Suppressor macrophage (primary cell): ENCODE measurements at regions not wholly inside any gene's neighbourhood (a gene's known extent, or its start where the extent isn't known, plus 50 kb on each side); places are given as distances from the start of the nearest gene placed in this dataset.

Source experiments
- DNase-seq, 4 experiments: peaks; one replicate each; pipeline ENCODE4 v3.0.0-alpha.2; 2020 to 2022

GRCh38 chr17:79216391-79216790 is 141.8 kb downstream of the ENGASE start:
- no peak for DNase-seq

DNA sequence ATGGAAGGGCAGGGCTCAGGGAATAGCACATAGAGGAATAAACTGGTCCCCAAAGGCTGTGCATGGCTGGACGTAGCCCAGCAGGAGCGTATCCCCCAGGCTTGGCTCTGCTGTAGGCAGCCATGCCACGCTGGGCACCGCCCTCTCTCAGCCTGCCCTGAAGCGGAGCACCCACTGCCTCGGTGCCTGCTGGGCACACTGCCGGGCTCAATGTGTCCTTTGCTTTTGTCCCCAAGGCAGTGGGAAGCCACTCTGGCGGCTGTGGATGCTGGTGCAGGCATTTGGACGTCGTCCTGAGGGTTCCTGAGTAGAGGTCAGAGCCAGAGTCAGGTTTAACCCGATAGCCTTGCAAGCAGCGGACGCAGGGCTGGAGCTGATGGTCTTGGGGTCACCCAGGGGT is 141.0 kb downstream of the ENGASE start:
- DNase-seq = no peak

DNA sequence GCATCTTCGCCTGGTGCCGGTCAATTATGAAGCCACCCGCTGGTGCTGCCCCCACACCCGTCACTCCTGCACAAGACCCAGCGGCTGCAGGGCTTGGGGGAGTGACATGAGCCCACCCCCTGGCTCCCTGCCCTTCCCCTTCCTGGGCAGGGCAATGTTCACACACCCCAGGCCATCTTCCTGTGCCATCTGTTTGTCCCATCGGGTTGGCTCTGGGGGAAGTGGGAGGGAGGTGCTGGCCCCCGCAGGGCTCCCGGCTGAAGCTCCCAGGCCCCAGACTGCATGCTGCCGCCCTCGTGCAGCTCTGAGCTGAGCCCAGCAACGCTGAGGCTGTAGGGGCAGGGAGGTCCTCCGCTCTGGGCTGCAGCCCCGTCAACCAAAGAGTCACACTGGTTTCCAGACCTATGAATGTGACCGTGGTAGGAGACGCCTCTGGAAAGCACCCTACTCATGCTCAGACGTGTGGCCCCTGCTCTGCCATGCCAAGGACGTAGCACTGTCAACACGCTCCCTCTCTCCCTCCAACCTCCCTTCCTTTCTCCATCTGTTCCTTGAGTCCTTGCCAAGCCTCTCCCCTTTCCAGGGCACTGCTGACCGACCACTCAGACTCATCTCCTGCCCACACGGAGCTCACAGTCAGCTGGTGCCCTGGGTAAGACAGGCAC is 140.4 kb downstream of the ENGASE start:
- no peak for DNase-seq

DNA sequence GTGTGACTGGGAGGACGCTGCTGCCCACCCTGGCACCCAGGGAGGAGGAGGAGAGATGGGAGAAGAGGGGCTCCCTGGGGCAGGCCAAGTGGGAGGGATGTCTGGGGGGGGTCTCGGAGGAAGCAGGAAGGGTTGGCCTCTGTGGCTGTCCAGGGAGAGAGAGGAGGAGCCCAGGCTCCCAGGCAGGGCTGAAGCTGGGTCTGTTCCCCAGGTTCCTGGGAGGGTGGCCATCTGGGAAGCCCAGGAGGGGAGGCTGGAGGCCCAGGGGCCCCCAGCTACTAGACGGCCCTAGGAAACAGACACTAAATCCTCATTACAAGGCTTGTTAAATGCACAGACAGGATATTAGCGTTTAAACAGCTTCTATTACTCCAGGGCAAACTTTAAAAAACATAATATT is 139.8 kb downstream of the ENGASE start:
- no peak for DNase-seq

DNA sequence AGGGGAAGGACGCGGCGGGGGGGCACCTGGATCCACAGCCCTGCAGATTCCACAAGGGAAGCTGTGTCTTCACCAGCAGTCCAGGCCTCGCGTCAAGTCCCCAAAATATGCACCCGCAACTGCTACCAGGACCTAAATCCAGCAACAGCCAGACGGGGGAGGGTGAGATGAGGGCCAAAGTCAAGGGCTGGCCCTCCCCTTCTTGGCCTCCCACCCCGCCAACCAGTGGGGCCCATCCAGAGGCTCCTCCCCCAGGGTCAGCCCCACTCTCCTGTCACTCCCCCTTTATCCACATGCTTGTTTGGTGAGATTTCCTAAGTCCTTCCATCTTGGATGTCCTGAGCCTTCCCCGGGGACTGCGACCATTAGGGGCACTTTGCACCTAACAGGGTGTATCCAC is 138.7 kb downstream of the ENGASE start:
- no peak for DNase-seq

- DNase-seq = no peak
Observed at GRCh38 chr17:79212149-79213087, 137.8 kb downstream of the ENGASE start.

DNA sequence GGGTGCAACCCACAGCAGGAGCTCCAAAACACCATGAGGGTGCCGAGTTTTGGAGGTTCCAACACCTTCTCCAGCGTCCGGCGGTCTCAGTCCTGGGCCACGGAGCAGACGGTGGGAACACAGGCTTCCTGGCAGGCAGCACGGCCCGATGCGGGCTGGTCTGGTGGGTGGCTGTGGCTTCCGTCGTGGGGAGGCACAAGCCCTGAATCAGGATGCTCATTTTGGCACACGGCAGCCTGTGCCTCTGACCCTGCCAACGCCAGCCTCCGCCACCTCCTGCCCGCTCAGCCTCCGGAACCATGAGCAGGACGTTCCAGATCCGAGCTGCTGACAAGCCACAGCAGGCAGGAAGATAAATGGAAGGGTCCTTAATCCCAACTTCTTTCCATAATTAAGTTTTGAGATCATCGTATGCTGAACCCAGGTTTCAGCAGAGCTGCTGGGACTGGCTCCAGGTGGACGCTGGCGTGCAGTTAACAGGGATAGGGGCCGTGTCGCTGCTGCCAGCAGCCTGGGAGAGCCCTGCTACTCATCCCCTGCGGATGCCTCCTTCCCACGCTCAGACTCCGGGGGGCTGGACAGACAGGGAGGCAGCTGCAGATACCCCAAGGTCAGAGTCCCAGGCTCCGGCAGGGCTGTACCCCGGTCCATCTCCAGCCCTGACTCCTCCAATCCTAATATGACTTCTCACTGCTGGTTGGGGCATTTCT is 136.6 kb downstream of the ENGASE start:
- DNase-seq = no peak

GRCh38 chr17:79210638-79211037 is 136.0 kb downstream of the ENGASE start:
- no peak for DNase-seq

DNA sequence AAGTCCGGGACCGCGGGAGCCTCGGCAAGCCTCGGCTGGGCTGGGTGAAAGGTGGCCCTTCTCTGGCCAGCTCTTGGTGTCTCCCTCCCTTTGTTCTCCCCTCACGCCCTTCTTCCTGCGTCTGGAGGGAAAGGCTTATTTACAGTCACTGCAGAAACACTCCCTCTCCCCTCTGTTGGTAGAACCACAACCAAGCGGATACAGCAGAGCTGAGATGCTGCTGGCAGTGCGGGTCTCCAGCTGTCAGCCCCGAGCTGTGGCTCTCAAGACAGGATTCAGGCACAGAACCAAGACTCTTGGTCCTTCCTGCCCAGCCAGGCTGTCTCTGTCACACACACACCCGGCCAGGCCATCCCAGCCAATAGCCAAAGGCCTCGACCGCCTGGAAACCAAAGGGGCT is 133.3 kb downstream of the ENGASE start:
- no peak for DNase-seq

GRCh38 chr17:79205688-79206205 is 131.1 kb downstream of the ENGASE start:
- DNase-seq = no peak

DNA sequence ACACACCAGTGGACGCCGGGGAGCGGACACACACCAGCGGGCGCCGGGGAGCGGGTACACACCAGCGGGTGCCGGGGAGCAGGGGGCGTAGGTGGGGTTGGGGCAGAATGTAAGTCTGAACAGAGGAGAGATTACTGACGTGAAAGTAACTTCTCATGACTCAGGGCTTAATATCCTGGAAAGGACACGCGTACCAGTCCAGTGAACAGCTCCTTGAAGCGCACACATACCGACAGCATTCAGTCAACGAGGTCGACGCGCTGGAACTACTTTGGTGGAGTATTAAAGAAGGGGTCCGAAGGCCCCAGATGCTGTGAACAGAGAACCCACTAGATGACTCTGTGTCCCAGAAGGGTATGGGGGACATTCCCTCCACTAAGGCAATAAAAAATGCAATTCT is 129.6 kb downstream of the ENGASE start:
- no peak for DNase-seq

GRCh38 chr17:79203657-79204056 is 129.0 kb downstream of the ENGASE start:
- no peak for DNase-seq

DNA sequence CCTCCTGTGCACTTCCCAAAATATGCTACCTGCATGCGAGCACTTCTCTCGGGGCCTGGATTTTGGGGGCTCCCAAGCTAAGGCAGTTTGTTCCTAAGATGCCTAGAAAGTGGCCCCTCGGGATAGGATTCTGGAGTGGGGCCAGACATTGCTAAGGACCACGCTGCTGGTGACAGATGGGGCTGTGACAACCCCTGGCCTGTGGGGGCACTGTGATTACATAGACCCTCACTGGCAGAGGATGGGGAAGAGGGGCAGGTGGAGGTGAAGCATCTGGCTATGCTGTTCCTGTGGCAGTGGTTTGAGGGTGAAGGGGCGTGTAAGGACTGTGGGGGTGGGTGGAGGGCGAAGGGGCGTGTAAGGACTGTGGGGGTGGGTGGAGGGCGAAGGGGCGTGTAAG is 128.4 kb downstream of the ENGASE start:
- DNase-seq = no peak

DNA sequence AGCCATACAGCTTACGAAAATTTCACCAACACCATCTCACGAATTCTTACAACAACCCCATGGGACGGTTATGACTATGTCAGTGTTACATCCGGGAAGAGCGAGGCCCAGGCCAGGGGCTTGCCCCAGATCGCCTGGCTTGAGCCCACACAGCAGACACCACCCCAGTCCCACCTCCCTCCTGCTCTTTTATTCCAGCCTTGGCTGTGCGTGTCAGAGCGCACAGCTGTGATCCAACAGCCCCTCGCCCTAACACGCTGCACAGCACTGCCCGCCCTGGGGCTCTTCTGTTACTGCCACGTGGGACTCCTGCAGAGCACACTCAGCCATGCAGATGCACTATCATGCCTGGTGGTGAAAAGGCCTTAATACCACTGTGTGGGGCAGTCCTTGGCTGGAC is 127.9 kb downstream of the ENGASE start:
- no peak for DNase-seq

DNA sequence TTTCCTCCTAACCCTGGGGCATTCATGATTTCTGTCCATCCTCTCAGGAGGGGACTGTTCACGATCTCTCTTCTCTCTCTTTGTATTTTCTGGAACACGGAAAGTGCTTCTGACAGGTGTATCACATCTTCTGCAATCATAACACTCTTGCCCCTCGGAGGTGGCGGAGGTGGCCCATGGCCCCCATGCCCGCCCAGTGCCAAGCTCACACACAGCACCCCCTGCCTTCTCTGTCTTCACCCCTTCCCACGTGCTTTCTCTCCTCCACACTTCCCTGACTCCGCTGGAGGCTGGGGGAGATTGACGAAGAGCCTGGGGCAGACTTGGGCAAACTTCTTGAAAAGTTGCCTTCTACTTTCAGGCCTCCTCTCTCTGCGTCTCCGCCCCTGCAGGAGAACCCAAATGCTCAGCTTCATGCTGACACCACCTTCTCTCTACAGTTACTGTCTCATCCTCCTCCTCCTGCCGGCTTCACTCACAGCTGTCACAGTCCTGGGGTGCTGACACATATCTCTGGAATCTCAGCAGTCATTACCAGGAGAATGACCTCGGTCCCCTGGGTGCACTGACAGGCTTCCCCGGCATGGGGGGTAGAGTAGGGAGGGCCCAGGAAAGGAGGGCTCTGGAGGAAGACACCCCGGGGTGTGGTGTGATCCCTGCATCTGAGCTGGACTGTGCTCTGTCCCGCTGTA is 127.1 kb downstream of the ENGASE start:
- DNase-seq = no peak

- no peak for DNase-seq
Observed at GRCh38 chr17:79201119-79201518, 126.5 kb downstream of the ENGASE start.

- DNase-seq = no peak
Observed at GRCh38 chr17:79196913-79197312, 122.3 kb downstream of the ENGASE start.

DNA sequence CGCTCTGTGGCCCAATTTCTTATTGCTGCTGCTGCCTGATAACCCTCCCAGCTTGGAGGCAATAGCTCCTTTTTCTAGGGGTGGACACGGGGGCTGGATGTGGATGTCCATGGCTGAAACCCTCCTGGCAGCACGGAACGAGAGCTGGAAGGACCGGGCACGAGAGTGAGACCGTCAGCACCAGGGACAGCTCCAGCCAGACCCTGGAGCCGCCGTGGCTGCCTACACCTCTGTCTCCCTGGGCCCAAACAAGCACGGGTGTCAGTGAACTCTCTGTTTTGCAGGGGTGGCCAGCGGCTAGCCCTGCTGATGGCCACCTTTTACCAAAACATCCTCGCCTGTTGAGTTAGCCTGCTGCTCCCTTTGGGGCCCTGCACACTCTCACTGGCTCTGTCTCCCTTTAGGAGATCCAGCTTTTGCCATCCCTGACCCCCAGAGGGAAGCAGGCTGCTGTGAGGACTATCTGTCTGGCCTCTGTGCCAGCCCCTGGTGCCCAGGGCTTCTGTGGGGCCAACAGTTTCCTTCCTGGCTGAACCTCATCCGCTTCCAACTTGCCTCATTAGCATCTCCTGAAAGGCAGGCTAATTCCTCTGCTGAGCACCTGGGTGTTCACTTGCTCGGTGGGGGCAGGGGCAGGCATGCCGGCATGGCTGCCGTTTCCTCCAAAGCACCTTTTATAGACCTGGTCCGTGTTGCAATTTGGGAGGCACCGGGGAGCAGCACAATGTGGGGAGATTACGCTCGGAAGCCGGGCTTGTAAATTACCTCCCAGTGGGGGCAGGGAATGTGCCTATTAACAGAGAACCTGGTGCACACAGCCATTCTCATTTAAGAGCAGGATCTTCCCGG is 118.1 kb downstream of the ENGASE start:
- DNase-seq = peak in 3 of 4 experiments; percentile 5 to 45 (median 34)

DNA sequence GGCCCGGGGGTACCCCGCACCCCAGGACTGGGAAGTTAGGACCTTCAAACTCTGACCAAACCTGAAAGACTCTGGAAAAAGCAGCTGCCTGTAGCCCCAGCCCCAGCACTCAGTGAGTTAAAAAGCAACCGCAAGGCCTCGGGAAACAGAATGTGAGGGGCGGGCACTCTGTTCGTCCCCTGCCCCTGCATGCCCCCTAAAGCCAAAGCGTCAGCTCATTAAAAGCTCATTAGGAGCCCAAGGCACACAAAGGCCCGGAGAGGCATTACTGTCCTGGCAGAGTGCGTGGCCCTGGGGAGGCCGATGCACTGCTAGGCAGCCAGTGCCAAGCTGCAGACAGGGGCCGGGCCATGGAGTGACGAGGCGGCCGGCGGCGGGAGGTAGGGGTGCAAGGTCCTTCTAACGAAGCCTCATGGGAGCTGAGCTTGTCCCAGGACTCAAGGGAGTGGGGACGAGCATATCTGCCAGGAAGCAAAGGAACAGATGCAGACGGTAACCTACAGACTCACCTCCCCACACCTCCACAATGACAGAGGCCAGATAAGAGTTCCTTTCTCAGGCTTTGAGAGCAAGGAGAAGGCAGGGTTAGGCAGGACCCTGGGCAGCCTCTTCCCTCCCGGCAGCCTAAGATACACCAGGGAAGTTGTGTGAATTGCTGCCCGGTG is 116.8 kb downstream of the ENGASE start:
- no peak for DNase-seq

- no peak for DNase-seq
Observed at GRCh38 chr17:79189305-79189704, 114.7 kb downstream of the ENGASE start.

- no peak for DNase-seq
Observed at GRCh38 chr17:79188685-79189084, 114.1 kb downstream of the ENGASE start.
